ENCODE measurements at regions not wholly inside any gene's neighbourhood (a gene's known extent, or its start where the extent isn't known, plus 50 kb on each side); places are given as distances from the start of the nearest gene placed in this dataset.

- TF ChIP-seq CTCF (IDR thresholded peaks at IDR 0.05) = no peak
- TF ChIP-seq POLR2A (IDR thresholded peaks at IDR 0.05) = no peak
These were observed 320.2 kb downstream of the KCNS3 start for GRCh38 chr2:18198677-18199076.
